NAMALWA (cell line): ENCODE measurements at regions not wholly inside any gene's neighbourhood (a gene's known extent, or its start where the extent isn't known, plus 50 kb on each side); places are given as distances from the start of the nearest gene placed in this dataset.

Experiments used
- DNase-seq: peaks from one replicate; pipeline ENCODE4 v3.0.0-alpha.2; 2015; ENCODE audit warnings: low spot score

GRCh38 chr22:48270731-48271130 lies 1508.3 kb downstream of the TBC1D22A start:
- no peak for DNase-seq

DNA sequence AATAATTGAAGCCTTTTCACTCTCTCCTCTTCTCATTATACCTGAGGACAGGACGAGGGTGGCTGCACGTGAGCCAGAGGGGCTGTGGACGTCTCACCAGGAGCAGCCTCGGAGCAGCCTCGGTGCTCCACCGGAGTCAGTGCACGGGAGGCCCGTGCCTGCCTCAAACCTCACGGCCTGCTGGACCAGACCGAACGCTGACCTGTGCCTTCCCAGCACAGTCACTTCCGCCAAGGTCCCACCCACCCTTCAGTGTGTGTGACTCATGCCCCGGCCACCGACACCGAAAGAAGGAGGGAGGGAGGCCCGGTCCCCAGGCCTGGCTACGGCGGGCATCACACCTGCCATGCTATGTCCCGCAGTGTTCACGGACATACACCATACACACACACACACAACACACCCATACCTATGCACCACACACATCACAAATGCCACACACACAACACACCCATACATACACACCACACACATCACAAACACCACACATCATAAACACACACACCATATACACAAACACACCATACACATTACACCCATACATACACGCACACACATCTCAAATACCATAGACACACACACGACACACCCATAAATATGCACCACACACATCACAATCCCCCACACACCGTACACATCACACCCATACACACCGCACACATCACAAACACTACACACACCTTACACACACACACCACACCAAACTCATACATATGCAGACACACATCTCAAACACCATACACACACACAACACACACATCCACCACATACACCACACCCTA lies 1506.5 kb downstream of the TBC1D22A start:
- DNase-seq, result no peak

- DNase-seq, result no peak
Observed at GRCh38 chr22:48268293-48268692, 1505.8 kb downstream of the TBC1D22A start.

- no peak for DNase-seq
Observed at GRCh38 chr22:48267681-48268080, 1505.2 kb downstream of the TBC1D22A start.

GRCh38 chr22:48265000-48265625 lies 1502.7 kb downstream of the TBC1D22A start:
- DNase-seq, result no peak

GRCh38 chr22:48264586-48264985 lies 1502.1 kb downstream of the TBC1D22A start:
- DNase-seq, result no peak

- no peak for DNase-seq
Observed at GRCh38 chr22:48263791-48264351, 1501.4 kb downstream of the TBC1D22A start.

DNA sequence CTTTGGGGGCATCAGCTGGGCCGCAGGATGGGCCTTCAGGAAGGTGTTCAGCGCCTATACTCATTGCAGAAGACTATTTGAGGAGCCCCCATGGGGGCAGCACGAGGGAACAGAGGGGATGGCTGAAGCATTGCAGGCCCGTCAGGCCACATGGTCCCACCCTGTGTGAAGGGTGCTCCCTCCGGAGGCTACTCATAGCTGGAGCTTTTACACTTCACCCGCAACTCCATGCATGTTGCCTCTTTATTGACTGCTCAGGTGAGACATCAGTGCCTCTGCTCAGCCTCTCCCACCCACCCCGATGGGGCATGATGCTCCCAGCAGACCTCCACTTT lies 1500.9 kb downstream of the TBC1D22A start:
- DNase-seq, result no peak

DNA sequence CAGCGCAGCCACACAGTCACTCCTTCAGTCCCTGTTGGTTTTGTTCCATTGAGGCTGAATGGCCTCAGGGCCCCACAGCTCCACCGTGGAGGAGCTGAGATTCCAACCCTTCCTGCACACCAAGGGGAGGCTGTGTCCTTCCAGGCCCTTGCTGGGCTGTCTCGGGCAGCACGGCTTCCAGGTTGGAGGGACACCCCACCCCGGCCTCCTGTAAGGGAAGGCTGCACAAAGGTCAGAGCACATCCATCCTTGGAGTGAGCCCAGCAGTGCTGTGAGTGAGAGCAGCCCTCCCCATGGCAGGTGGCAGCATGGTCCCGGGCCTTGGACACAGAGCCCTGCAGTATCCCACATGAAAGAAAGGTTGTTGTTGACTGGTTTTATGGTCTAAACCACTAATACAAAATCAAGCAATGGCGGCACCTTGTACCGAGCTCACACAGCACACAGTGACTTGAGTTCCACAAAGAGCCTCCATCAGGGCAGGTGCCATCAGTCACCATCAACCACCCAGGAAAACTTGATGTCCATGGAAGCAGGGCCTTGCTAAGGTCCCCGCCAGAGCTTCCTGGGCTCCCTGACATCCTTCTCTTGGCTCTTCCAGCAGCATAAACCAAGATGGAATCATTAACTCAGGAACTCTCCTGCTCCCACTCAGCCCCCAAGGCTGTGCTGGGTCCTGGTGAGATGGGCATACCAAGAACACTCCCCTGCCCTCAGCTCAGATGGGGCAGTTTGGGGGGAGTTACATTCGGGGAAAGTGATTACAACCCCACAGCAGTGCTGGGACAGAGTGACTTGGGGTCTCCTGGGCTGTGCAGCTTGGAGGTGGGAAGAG lies 1500.4 kb downstream of the TBC1D22A start:
- DNase-seq, result no peak

DNA sequence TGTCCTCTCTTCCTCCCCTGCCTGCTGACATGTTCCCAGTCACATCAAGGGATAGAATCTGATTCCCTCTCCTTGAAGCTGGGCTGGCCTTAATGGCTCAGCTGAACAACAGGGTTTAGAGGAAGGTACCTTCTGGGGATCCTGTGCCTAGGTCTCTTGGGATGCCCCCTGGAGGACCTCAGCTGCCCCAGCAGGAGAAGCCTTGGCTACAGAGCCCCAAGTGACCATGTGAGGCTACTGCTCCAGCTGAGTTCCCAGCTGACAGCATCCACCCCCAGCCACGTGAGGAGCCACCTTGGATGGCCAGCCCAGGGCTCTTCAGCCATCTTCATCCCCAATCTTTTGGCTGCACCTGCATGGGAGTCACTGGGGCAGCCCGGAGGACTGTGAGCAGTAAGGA lies 1499.3 kb downstream of the TBC1D22A start:
- DNase-seq, result no peak

DNA sequence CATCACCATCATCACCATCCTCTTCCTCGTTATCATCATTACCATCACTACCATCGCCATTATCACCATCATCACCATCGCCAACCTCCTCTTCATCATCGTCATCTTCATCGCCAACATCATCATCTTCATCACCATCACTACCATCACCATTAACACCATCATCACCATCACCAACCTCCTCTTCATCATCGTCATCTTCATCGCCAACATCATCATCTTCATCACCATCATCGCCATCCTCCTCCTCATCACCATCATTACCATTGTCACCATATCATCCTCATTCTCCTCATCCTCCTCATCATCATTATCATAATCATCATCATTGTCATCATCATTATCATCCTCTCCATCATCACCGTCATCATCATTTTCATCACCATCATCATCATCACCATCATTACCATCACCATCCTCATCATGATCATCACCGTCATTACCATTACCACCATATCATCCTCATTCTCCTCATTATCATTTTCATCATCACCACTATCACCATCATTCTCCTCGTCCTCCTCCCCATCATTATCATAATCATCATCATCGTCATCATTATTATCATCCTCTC lies 1498.7 kb downstream of the TBC1D22A start:
- DNase-seq, result no peak

DNA sequence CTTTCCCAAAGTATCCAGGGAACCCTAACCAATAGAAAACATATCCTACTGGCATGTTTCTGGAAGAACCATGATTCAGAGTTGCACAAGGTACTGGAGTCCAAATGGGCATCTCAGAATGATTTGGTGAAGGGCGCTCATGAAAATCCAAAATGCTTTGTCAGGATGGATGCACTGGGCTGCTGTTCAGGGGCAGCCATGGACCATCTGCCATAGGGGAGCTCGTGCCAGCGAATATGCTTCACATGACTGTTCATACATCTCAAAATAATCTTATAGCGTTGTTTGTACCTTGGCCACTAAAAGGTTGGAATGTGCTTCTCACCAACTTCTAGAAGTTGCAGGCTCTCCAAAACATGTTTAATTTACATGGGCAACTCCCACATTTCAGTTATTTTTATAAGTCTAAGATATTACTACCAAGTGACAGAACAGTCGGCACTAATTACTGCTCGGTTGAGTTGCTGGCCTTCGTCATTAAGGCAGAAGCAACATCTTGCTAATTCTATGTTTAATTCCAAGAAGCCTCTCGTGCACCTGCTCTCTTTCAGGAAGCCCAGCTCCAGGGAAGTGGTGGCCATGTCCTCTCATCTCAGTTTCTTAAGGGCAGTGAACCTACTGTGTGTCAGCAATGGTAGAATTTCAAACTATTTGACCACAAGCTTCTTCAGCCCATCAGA lies 1497.7 kb downstream of the TBC1D22A start:
- no peak for DNase-seq

DNA sequence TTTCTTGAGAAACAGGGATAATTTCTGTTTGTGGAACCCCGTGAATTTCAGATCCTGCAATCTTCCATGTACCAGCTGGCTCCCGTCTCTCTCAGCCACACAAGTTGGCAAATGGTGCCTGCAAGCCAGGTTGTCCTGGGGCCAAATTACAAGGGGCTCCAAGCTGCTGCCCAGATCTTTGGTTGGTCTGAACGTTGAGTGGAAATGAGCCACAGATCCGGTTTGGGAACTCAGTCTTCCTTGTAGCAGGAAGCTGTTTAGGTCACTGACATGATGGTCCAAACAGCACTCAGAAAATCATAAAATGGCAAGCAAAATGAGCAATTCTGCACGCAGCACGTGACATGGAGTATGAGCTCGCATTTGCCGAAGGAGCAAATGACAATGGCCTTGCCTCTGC lies 1496.4 kb downstream of the TBC1D22A start:
- DNase-seq, result no peak

GRCh38 chr22:48258064-48258701 lies 1495.7 kb downstream of the TBC1D22A start:
- peak; percentile 2 for DNase-seq

DNA sequence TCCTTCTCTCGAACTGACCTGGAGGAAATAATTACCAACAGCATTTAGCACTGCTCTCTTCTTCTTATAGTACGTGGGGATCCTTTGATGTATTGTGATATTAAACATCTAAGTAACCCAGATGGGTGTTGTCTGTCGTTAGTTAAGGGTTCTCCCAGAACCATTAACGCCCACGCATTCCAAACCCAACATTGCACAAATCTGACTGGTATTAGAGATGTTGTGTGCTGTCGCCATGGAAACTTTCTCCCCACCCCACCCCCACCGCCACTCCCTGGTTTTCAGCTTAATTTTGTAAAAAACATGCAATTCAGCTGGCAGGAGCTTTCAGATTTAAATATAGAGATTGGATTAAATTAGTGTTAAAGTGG lies 1495.2 kb downstream of the TBC1D22A start:
- DNase-seq, result no peak

DNA sequence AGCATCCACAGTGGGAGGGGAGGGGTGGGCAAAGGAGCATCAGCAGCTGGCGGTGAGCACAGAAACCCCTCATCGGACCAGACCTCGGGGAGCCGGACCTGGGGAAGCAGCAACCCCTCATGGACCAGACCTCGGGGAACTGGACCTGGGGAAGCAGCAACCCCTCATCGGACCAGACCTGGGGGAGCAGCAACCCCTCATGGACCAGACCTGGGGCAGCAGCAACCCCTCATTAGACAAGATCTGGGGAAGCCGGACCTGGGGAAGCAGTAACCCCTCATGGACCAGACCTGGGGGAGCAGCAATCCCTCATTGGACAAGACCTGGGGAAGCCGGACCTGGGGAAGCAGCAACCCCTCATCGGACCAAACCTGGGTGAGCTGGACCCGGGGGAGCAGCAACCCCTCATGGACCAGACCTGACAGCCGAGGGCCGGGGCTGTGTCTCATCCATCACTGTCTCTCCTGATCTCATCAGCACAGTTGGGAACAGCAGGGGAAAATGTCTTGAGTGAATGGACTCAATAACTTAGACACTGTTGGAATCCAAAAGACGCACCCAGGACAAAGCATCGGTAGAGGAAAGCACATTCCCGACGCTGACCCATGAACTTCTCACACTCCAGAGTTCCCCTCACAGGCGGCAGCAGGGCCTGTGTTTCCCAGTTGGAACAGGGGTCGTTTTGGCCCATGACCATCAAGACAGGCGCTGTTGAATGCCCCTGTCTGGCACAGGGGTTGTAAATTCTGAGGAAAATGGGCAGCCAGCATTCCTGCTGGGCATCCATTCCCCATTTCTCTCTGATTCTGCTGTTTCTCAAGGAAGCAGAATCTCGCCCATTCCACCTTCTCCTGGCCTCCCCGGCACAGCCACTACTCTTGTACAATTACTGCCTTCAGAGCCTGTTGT lies 1494.6 kb downstream of the TBC1D22A start:
- DNase-seq, result no peak

DNA sequence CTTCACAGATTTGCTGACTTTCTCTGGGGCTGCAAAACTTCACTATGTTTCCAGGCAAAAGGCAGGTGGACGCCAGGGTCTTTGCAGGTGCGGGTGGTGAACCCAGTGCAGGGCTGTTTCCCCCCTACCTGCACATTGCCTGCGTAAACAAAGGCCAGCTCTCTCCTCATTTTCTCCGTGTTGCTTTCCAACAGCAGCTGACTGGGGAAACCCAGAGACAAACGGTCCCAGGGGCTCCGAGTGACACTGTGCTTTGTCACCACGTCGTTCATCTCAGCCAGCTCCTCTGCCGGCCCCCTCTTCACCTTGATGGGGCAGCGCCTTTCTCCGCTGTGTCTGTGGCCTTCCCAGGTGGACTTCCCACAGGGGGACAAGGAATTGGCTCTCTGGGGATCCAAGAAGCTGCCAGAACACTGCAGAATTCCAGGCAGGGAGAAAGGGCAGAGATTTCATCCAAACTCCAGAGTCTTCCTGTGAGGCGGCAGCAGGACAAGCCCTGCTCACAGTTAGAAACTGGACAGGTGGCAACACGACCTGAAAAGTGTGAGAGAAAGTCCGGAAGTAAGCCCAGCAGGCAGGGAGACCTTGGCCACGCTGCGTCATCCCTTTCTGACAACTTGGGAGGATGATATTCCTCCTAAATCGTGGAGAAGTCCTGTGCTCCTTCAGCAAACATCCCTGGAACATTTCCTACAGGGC lies 1493.7 kb downstream of the TBC1D22A start:
- no peak for DNase-seq

- DNase-seq, result no peak
Observed at GRCh38 chr22:48254311-48254873, 1491.9 kb downstream of the TBC1D22A start.

DNA sequence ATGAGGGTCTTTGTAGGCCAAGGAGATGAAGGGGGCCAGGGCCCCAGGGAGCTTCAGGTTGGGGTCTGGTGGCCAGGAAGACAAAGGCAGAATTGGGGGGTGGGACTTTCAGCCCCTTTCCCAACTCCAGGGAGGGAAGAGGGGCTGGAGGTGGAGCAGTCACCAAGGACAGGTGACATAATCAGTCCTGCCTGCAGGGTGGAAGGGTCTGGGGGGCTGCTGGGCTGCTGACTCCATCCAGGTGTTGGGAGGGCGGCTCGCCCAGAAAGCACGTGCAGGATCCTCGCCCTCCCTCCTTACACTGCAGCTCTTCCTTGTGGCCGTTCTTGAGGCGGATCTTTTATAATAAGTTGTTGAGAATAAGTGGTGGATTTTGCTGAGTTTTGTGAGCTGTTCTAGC lies 1491.1 kb downstream of the TBC1D22A start:
- DNase-seq, result no peak
